Mononuclear cell (primary cell): ENCODE measurements at regions not wholly inside any gene's neighbourhood (a gene's known extent, or its start where the extent isn't known, plus 50 kb on each side); places are given as distances from the start of the nearest gene placed in this dataset.

Experiments
- H3K27me3 ChIP-seq: 2 replicates; pipeline ENCODE4 v1.6.0; 2011; ENCODE audit warnings: low read length, control low read depth; ENCODE audit not compliant: insufficient read depth
- H3K4me1 ChIP-seq: 2 replicates; pipeline ENCODE4 v1.5.1; 2011; ENCODE audit warnings: mild to moderate bottlenecking, low read length, control low read depth; ENCODE audit not compliant: insufficient read depth
- H3K4me3 ChIP-seq: 2 replicates; pipeline ENCODE4 v1.5.1; 2011; ENCODE audit warnings: mild to moderate bottlenecking, low read length, moderate library complexity
- H3K9me3 ChIP-seq: 2 replicates; pipeline ENCODE4 v1.5.1; 2011; ENCODE audit warnings: low read depth, mild to moderate bottlenecking, control low read depth, low read length

DNA sequence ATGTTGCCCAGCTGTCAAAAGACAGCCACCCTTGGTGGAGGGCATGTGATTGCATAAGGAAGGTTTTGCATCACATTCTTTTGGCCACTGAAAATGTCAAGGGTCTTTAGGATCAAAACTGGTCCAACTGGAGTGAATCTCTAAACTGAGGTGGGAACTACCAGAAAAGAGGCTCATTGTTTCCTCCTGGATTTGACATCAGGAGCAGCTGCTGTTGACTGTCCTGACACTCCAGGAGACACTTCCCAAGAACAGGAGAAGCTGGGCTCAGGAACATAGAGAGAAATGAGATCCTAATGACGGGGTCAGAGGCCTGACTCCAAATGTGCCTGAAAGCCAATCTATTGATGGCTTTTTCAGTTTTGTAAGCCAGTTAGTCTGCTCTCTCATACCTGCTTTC is 105.3 kb upstream of the LRIG1 start:
- Histone ChIP-seq H3K27me3 (no peaks in the 10 kb centered on the region), H3K9me3 (no peaks in the 10 kb centered on the region), H3K4me3 (no peak overlapping the region), H3K4me1 (no peaks in the 10 kb centered on the region)

DNA sequence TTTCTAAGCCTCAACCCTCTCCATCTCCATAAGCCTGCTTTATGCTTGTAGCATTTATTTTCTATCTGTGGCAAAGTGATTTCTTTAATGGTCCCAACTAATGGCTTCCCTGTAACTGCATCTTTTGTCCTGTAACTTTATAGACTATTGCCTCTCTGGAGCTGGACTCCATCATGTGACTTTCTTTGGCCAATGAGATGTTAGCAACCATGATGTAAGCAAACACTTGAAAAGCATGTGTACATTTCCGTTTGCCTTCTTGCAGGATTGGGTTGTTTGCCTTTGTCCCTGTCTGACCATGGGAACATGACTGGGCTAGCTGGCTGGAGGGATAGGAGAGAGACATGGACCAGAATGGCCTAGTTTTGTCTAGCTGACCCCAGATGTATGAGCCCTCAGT is 106.0 kb upstream of the LRIG1 start:
- H3K4me1 ChIP-seq: no peaks in the 10 kb centered on the region
- H3K4me3 ChIP-seq: no peak overlapping the region
- no peaks in the 10 kb centered on the region for H3K27me3 ChIP-seq
- no peaks in the 10 kb centered on the region for H3K9me3 ChIP-seq

GRCh38 chr3:66609660-66610561 is 109.1 kb upstream of the LRIG1 start:
- no peaks in the 10 kb centered on the region for H3K9me3 ChIP-seq
- no peak overlapping the region for H3K4me3 ChIP-seq
- no peaks in the 10 kb centered on the region for H3K4me1 ChIP-seq
- H3K27me3 ChIP-seq: no peaks in the 10 kb centered on the region

GRCh38 chr3:66610562-66610909 is 109.7 kb upstream of the LRIG1 start:
- Histone ChIP-seq H3K4me1 (no peaks in the 10 kb centered on the region), H3K27me3 (no peaks in the 10 kb centered on the region), H3K4me3 (no peak overlapping the region), H3K9me3 (no peaks in the 10 kb centered on the region)

- Histone ChIP-seq H3K27me3 (no peaks in the 10 kb centered on the region), H3K4me3 (no peak overlapping the region), H3K4me1 (no peaks in the 10 kb centered on the region), H3K9me3 (no peaks in the 10 kb centered on the region)
Measured at GRCh38 chr3:66615643-66616301, 115.0 kb upstream of the LRIG1 start.

- no peaks in the 10 kb centered on the region for H3K4me1 ChIP-seq
- no peaks in the 10 kb centered on the region for H3K27me3 ChIP-seq
- H3K9me3 ChIP-seq: no peaks in the 10 kb centered on the region
- H3K4me3 ChIP-seq: no peak overlapping the region
Measured at GRCh38 chr3:66617351-66617750, 116.5 kb upstream of the LRIG1 start.

- no peaks in the 10 kb centered on the region for H3K4me1 ChIP-seq
- no peaks in the 10 kb centered on the region for H3K9me3 ChIP-seq
- no peak overlapping the region for H3K4me3 ChIP-seq
- no peaks in the 10 kb centered on the region for H3K27me3 ChIP-seq
Measured at GRCh38 chr3:66618066-66618465, 117.2 kb upstream of the LRIG1 start.

GRCh38 chr3:66620296-66620695 is 119.5 kb upstream of the LRIG1 start:
- Histone ChIP-seq H3K4me3 (no peak overlapping the region), H3K9me3 (no peaks in the 10 kb centered on the region), H3K27me3 (no peaks in the 10 kb centered on the region), H3K4me1 (no peaks in the 10 kb centered on the region)

- no peaks in the 10 kb centered on the region for H3K4me1 ChIP-seq
- H3K27me3 ChIP-seq: no peaks in the 10 kb centered on the region
- H3K4me3 ChIP-seq: no peak overlapping the region
- H3K9me3 ChIP-seq: no peaks in the 10 kb centered on the region
Measured at GRCh38 chr3:66622756-66623457, 122.1 kb upstream of the LRIG1 start.

DNA sequence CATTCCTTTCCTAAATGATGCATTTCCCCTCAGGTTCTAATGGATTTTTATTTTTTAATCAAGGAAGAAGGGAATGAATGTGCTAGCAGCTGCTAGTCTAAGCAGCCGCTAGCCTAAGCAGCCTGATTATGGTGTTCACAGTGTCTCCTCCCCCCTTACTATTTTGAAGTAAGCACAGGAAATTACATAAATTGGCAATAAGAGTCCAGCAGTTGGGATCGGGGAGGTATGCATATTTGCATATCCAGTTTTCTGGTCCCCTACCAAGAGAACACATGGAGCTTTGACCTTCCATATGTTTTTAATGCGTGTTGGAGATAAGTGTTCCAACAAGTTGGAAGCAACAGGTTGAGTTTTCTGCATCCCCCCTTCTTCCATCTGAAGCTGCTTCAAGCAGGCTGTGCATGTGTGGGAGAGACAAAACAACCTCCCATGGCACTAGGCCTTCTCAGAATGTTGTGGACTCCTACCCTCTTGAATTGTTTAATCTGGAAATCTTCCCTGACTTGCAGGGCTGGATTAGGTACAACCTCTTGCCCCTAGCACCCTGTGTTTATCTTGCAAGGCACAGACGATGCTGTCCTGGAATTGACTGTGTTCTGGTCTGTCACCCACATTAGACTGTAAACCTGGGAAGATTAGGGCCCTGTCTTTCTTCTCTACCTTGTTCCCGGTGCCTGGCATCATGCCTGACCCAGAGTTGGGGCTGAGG is 124.8 kb upstream of the LRIG1 start:
- Histone ChIP-seq H3K4me3 (no peak overlapping the region), H3K9me3 (no peaks in the 10 kb centered on the region), H3K4me1 (no peaks in the 10 kb centered on the region), H3K27me3 (no peaks in the 10 kb centered on the region)

DNA sequence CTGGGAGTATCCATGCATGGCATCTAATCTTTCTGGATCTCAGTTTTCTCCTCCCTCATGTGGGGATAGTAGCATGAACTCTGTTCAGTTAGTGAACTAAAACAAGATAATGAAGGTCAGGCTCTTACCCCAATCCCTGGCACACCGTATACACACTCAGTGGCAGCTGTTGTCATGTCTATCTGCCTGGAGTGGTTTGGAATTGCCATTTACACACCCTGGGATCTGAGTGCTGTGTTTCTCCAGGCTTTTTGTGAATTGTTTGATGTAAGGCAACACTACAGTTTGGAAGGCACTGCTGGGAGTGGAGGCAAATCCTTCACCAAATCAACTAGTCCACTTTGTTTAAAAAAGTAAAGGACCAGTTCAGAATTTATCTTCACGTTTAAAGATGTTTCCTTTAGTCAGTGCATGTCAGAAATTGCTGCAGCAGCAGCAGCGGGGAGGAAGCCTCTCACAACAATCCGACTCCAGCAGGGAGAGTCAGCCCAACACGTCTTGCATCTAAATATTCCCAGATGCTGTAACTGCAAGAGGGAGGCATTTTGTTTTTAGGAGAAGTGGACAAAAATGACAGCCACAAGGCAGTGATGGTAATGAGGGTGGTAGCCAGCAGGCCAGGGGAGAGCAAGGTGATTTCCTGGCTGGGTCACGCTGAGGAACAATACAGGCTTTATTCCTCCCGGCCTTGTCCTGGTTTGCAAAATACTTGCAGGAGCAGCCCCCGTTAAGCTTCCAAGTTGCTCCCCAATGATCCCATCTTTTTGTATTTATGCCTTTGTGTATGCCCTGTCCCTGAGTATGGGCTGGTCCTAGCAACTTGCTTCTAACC is 128.5 kb upstream of the LRIG1 start:
- H3K4me1 ChIP-seq: no peaks in the 10 kb centered on the region
- no peak overlapping the region for H3K4me3 ChIP-seq
- H3K9me3 ChIP-seq: no peaks in the 10 kb centered on the region
- no peaks in the 10 kb centered on the region for H3K27me3 ChIP-seq

- H3K4me3 ChIP-seq: no peak overlapping the region
- H3K4me1 ChIP-seq: no peaks in the 10 kb centered on the region
- no peaks in the 10 kb centered on the region for H3K9me3 ChIP-seq
- H3K27me3 ChIP-seq: no peaks in the 10 kb centered on the region
Measured at GRCh38 chr3:66629982-66630368, 129.2 kb upstream of the LRIG1 start.

- Histone ChIP-seq H3K9me3 (no peaks in the 10 kb centered on the region), H3K27me3 (no peaks in the 10 kb centered on the region), H3K4me1 (no peaks in the 10 kb centered on the region), H3K4me3 (no peak overlapping the region)
Measured at GRCh38 chr3:66633402-66634381, 132.9 kb upstream of the LRIG1 start.
